ENCODE measurements at regions not wholly inside any gene's neighbourhood (a gene's known extent, or its start where the extent isn't known, plus 50 kb on each side); places are given as distances from the start of the nearest gene placed in this dataset.

- intact Hi-C loops (cut with micrococcal nuclease): no loop called here
- Mint-ChIP-seq H3K27me3 (no peaks in the 10 kb centered on the region), H3K4me1 (ENCODE audit: low read depth) (no peaks in the 10 kb centered on the region)
Observed at GRCh38 chr6:22512686-22513427, 56.5 kb upstream of the HDGFL1 start.

GRCh38 chr6:22513667-22514066, 55.7 kb upstream of the HDGFL1 start:
- Mint-ChIP-seq H3K9me3 (no peaks in the 10 kb centered on the region), H3K27ac (no peak overlapping the region), H3K27me3 (no peaks in the 10 kb centered on the region), H3K36me3 (ENCODE audit: low read depth) (no peaks in the 10 kb centered on the region), H3K4me1 (ENCODE audit: low read depth) (no peaks in the 10 kb centered on the region), H3K4me3 (no peak overlapping the region)
- intact Hi-C loops (cut with micrococcal nuclease): no loop called here

More at GRCh38 chr6:22512686-22513427, 56.5 kb upstream of the HDGFL1 start:
- H3K9me3 Mint-ChIP-seq: no peaks in the 10 kb centered on the region
- H3K36me3 Mint-ChIP-seq (ENCODE audit: low read depth): no peaks in the 10 kb centered on the region
- no peak overlapping the region for H3K27ac Mint-ChIP-seq
- H3K4me3 Mint-ChIP-seq: no peak overlapping the region

DNA sequence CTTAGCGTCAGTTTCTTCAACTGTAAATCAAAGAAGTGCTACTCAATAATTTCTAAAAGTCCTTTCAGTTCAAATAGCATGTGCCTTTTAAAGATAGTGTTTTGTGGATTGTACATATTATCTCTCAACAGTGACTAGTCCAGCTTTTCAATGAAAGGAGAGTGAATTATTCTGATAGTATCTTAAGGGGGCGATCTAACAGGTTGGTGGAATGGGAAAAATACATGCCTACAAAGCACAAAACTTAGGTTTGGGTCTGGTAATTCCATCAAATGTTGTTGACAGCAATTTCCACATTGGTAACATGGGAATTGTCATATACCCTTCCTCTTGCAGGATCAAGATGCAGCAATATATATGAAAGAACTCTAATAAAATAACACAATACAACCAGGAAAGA, 50.1 kb upstream of the HDGFL1 start:
- Mint-ChIP-seq H3K4me1 (ENCODE audit: low read depth) (no peaks in the 10 kb centered on the region), H3K9me3 (no peaks in the 10 kb centered on the region), H3K27ac (no peak overlapping the region), H3K36me3 (ENCODE audit: low read depth) (no peaks in the 10 kb centered on the region), H3K27me3 (no peaks in the 10 kb centered on the region), H3K4me3 (no peak overlapping the region)
- intact Hi-C loops (cut with micrococcal nuclease): no loop called here

Measured in dendritic cell treated with granulocyte-macrophage colony-stimulating factor and Interleukin-4, amounts not matched to agents 40 ng/mL and 50 ng/mL, for 4 days (primary cell).